ENCODE measurements at regions not wholly inside any gene's neighbourhood (a gene's known extent, or its start where the extent isn't known, plus 50 kb on each side); places are given as distances from the start of the nearest gene placed in this dataset.

GRCh38 chr10:130902471-130902870 is 409.1 kb downstream of the TCERG1L start:
- no peak for TF ChIP-seq CTCF (IDR thresholded peaks at IDR 0.05; ENCODE audit: low read depth, low read length)
- DNase-seq (ENCODE audit: low read depth in 2 of 2): no peak
- no peak overlapping the region for H3K4me3 ChIP-seq (replicated peaks in 1 of 2; ENCODE audit: low read depth in 2 of 2, low read length in 2 of 2)

GRCh38 chr10:130902929-130903328 is 408.6 kb downstream of the TCERG1L start:
- TF ChIP-seq CTCF (IDR thresholded peaks at IDR 0.05; ENCODE audit: low read depth, low read length): no peak
- no peak overlapping the region for H3K4me3 ChIP-seq (replicated peaks in 1 of 2; ENCODE audit: low read depth in 2 of 2, low read length in 2 of 2)
- DNase-seq (ENCODE audit: low read depth in 2 of 2): no peak

- DNase-seq (ENCODE audit: low read depth in 2 of 2): no peak
- TF ChIP-seq CTCF (IDR thresholded peaks at IDR 0.05; ENCODE audit: low read depth, low read length): no peak
Observed at GRCh38 chr10:130904676-130905075, 406.8 kb downstream of the TCERG1L start.

GRCh38 chr10:130905386-130905785 is 406.1 kb downstream of the TCERG1L start:
- DNase-seq (ENCODE audit: low read depth in 2 of 2): no peak
- H3K4me3 ChIP-seq (replicated peaks in 1 of 2; ENCODE audit: low read depth in 2 of 2, low read length in 2 of 2): no peak overlapping the region
- no peak for TF ChIP-seq CTCF (IDR thresholded peaks at IDR 0.05; ENCODE audit: low read depth, low read length)

More at GRCh38 chr10:130904676-130905075, 406.8 kb downstream of the TCERG1L start:
- no peak overlapping the region for H3K4me3 ChIP-seq (replicated peaks in 1 of 2; ENCODE audit: low read depth in 2 of 2, low read length in 2 of 2)

GRCh38 chr10:130905921-130906320 is 405.6 kb downstream of the TCERG1L start:
- no peak for DNase-seq (ENCODE audit: low read depth in 2 of 2)
- H3K4me3 ChIP-seq (replicated peaks in 1 of 2; ENCODE audit: low read depth in 2 of 2, low read length in 2 of 2): no peak overlapping the region
- TF ChIP-seq CTCF (IDR thresholded peaks at IDR 0.05; ENCODE audit: low read depth, low read length): no peak

- DNase-seq (ENCODE audit: low read depth in 2 of 2): no peak
- no peak for TF ChIP-seq CTCF (IDR thresholded peaks at IDR 0.05; ENCODE audit: low read depth, low read length)
- H3K4me3 ChIP-seq (replicated peaks in 1 of 2; ENCODE audit: low read depth in 2 of 2, low read length in 2 of 2): no peak overlapping the region
Observed at GRCh38 chr10:130910848-130911247, 400.7 kb downstream of the TCERG1L start.

GRCh38 chr10:130913844-130914243 is 397.7 kb downstream of the TCERG1L start:
- no peak overlapping the region for H3K4me3 ChIP-seq (replicated peaks in 1 of 2; ENCODE audit: low read depth in 2 of 2, low read length in 2 of 2)
- TF ChIP-seq CTCF (IDR thresholded peaks at IDR 0.05; ENCODE audit: low read depth, low read length): no peak
- no peak for DNase-seq (ENCODE audit: low read depth in 2 of 2)
